Vagina (tissue), 2 donors: ENCODE measurements at regions not wholly inside any gene's neighbourhood (a gene's known extent, or its start where the extent isn't known, plus 50 kb on each side); places are given as distances from the start of the nearest gene placed in this dataset.

Experiments
- POLR2AphosphoS5 ChIP-seq, 2 donors: sonication (generic); formaldehyde crosslinking; IDR thresholded peaks; one replicate each; pipeline ENCODE4 v1.9.0; 2017; ENCODE audit warnings: antibody characterized with exemption in 2 of 2, mild to moderate bottlenecking in 2 of 2, low read depth in 1 of 2; ENCODE audit not compliant: insufficient read depth in 1 of 2
- TF ChIP-seq, protein P1 (sequence below), 3 experiments: fragments of 450-650 bp in 2 of 3; fragments of 200-600 bp in 1 of 3; sonication (generic) in 1 of 3; IDR thresholded peaks; one replicate each; pipeline ENCODE4 v1.5.1; 2017 to 2019; ENCODE audit warnings: antibody characterized with exemption in 3 of 3, mild to moderate bottlenecking in 2 of 3, moderate library complexity in 2 of 3

DNA sequence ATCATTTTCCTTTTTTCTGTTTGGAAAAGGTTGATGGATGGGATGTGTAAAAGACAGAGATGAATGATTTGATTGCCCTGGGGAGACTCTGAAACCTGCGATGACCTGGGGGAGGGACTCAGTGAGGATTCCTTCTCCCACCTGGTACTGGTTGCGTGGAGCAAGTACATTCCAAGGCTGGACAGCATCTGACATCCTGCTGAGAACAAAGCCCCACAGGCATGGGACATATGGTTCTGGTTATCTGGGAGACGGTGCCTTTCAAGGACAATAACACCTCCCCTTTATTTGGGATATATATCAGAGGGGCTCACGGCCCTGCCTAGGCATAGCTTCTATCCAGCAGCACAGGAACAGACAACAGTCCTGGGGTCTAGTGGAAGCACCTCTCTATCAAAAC is 527.8 kb downstream of the METTL15 start:
- TF ChIP-seq, protein P1, sequence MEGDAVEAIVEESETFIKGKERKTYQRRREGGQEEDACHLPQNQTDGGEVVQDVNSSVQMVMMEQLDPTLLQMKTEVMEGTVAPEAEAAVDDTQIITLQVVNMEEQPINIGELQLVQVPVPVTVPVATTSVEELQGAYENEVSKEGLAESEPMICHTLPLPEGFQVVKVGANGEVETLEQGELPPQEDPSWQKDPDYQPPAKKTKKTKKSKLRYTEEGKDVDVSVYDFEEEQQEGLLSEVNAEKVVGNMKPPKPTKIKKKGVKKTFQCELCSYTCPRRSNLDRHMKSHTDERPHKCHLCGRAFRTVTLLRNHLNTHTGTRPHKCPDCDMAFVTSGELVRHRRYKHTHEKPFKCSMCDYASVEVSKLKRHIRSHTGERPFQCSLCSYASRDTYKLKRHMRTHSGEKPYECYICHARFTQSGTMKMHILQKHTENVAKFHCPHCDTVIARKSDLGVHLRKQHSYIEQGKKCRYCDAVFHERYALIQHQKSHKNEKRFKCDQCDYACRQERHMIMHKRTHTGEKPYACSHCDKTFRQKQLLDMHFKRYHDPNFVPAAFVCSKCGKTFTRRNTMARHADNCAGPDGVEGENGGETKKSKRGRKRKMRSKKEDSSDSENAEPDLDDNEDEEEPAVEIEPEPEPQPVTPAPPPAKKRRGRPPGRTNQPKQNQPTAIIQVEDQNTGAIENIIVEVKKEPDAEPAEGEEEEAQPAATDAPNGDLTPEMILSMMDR (IDR thresholded peaks at IDR 0.05), result no peak
- no peak for TF ChIP-seq POLR2AphosphoS5 (IDR thresholded peaks at IDR 0.05; ENCODE audit: insufficient read depth in 1 of 2, low read depth in 1 of 2)
